ENCODE measurements at regions not wholly inside any gene's neighbourhood (a gene's known extent, or its start where the extent isn't known, plus 50 kb on each side); places are given as distances from the start of the nearest gene placed in this dataset.

GRCh38 chr1:184267747-184268146, 119.1 kb upstream of the C1orf21 start:
- DNase-seq (ENCODE audit: low read depth in 4 of 4, low spot score in 3 of 4), result no peak

DNA sequence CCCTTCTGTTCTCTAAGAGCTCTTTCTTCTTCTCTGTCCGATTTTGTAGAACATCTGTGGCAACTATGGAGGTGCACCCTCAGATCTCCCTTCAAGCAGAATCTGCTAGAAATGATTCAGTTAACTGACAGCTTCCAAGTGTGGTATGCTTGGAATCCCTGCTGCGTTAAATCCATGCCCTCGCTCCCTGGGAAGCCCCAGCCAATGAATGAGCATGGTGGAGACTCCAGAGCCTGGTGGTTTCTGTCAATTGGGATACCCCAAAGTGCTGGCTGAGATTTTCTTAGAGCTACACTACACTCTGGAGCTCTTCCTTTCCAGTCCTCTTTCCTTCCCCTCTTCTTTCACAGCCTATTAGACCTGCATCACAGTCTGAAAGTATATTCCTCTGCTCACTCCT, 116.3 kb upstream of the C1orf21 start:
- DNase-seq (ENCODE audit: low read depth in 4 of 4, low spot score in 3 of 4), result no peak

DNA sequence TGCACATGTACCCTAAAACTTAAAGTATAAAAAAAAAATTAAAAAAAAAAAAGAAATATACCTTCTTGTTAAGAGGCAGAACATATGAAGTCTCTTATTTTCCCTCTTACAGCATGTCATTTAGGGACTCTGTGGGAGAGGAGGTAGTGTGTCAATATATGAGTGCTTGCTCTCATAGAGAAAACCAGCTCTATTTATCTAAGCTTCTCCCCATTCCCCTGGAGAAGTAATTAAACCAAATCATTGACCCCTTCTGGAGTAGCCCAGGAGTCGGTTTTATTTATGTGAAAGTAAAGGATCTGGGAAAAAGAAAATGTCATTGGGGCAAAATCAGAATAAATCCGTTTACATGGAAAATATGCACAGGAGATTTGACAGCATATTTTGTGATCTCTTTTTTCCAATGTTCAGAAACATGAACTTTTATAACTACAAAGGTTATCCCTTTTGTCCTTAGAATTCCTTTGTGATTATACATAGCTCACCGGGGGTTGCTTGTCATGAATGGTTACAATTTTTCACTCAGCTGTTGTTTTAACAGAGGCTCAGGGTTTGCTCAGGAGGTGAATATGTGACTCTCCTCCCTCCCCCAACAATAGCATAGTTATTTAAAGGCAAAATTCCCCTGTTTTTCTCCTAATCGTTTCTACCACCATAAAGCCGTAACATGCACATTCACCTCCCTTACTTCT, 114.5 kb upstream of the C1orf21 start:
- DNase-seq (ENCODE audit: low read depth in 4 of 4, low spot score in 3 of 4), result no peak

DNA sequence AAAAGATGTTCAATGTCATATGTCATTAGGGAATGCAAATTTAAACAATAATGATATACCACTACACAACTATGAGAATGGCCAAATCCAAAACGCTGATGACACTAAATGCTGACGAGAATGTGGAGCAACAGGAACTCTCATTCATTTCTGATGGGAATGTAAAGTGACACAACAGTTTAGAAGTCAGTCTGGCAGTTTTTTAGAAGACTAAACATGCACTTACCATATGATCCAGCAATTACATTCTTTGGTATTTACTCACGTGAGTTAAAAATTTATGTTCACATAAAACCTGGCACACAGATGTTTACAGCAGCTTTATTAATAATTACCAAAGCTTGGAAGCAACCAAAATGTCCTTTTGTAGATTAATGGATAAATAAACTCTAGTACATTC, 110.4 kb upstream of the C1orf21 start:
- no peak for DNase-seq (ENCODE audit: low read depth in 4 of 4, low spot score in 3 of 4)

DNA sequence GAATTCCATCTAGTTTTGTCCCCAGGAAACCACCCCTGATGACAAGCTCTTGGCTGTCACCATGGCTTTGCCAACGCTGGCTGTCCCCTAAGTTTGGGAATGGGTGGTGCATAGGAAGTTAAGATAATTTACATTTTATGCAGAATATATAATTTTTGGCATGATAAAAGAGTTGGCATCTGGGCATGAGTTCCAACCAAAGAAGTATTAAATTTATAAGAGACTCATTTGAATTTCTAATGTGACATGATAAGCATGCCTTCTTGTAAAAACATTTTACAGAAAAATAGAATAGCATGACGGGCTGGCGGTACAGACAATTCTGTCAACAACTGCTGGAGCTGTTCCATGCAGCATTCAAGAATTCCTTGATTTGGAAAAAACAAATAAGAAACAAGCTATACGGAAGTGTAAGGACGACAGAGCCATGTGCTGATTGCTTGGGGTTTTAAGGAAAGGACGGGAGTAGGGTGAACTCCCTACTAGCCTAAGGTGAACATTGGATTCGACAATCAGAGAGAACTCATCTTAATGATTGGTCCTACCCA, 106.8 kb upstream of the C1orf21 start:
- no peak for DNase-seq (ENCODE audit: low read depth in 4 of 4, low spot score in 3 of 4)

- peak in 1 of 4 donors; percentile 14 for DNase-seq (ENCODE audit: low read depth in 4 of 4, low spot score in 3 of 4)
Measured at GRCh38 chr1:184283999-184284398, 102.8 kb upstream of the C1orf21 start.

DNA sequence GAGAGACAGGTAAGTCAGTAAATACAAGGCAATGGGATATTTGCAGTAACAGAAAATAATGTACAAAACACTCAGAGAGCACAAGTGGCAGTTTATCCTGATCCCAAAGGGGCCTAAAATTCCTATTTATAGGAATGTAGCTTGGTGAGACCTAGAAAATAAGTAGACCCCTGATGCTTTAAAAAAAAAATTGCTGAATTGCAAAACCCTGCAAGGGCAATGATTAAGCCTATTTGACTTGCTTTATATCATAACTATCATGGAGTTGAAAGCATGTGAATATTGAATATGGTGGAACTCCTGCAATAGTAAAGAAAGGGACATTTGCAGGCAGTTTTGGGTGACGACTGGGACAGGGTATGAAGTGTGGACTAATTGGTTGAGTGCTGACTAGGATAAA, 101.9 kb upstream of the C1orf21 start:
- DNase-seq (ENCODE audit: low read depth in 4 of 4, low spot score in 3 of 4), result no peak

- DNase-seq (ENCODE audit: low read depth in 4 of 4, low spot score in 3 of 4), result no peak
Measured at GRCh38 chr1:184285401-184286087, 101.3 kb upstream of the C1orf21 start.

DNA sequence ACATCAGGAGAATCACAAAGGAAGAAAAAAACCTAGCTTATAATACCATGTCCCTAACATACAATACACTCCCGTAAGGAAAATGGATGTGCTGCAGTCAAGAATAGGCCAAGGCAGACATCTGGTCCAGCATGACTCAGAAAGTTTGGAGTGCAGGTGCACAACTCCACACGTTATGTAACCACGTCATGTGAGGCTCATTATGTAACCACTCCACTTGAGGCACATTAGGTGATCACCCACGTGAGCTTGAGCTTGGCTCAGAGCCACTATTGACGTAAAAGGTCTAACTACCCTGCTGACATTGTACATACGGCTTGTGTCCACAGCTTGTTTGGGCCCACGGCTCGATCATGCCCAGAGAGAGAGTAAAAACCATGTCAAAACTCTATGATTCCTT, 99.8 kb upstream of the C1orf21 start:
- no peak for DNase-seq (ENCODE audit: low read depth in 4 of 4, low spot score in 3 of 4)

- DNase-seq (ENCODE audit: low read depth in 4 of 4, low spot score in 3 of 4), result no peak
Measured at GRCh38 chr1:184289825-184290550, 96.8 kb upstream of the C1orf21 start.

GRCh38 chr1:184291701-184292100, 95.1 kb upstream of the C1orf21 start:
- no peak for DNase-seq (ENCODE audit: low read depth in 4 of 4, low spot score in 3 of 4)

DNA sequence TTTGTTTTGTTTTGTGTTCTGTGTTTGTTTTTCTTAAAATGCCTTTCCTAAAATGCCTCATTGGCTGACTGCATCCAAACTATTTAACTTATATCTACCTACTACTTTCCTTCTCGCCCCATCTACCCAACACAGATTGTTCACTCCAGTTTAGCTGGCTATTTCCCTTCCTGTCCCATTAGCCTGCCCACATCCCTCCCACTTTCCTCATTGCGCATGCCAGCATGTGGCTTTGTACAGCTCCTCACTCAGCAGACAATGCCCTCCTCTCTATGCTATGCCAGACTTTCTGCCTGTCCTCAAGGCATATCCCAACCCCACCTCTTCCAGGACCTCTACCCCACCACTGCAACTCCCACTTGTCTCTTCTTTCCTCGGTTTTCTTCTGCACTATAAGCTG, 94.7 kb upstream of the C1orf21 start:
- no peak for DNase-seq (ENCODE audit: low read depth in 4 of 4, low spot score in 3 of 4)

DNA sequence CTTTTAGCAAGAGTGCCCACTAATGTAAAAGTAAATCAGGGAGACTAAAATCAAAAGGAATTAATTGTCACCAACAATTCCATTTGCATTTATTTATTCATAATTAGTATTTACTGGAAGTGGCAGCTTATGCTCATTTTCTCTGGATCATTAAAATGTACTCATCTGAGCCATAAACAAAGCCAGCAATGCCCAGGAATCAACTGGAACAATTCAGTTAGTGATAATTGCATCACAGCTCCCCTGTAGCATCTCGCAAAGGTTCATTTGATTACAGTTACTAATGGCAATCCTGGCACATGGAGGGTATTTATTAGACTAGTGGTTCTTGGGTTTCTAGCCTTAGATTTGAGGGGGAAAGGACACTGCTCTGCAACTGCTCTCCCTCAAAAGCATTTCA, 92.7 kb upstream of the C1orf21 start:
- no peak for DNase-seq (ENCODE audit: low read depth in 4 of 4, low spot score in 3 of 4)

DNA sequence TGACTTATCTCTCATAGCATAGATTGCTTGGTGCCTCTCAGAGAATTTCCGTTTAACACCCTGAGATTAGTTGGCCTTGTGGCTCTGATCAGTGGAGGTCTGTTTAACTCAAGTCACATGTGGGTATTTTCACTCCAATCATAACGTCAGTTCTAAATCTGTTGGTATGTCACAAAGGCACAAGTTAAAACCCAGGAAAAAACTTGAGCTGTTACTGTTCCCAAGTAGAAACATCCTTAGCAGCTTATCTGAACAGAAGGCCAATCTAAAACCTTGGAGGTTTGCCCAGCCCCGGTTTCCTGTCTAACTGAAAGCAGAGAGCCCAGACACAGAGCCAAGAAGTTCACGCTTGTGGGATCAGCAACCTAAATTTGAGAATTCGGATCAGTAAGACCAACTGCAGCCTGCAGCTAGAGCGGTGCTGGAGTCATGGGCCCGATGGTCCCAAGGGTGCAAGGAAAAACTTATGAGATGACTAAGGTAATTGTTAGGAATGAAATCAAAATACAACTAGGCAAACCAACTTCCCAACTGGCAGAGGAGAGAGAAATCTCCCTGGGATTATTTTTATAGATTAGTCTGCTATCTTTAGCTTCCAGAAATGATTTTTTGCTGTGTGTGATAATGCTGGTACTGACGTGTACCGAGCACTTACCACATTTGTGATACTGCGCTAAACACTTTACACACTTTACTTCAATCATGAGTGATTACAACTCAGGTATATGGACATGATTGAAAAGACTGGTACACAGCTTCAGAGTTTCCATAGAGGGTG, 90.2 kb upstream of the C1orf21 start:
- peak; percentile 36 to 52 (median 44) for DNase-seq (ENCODE audit: low read depth in 4 of 4, low spot score in 3 of 4)

DNA sequence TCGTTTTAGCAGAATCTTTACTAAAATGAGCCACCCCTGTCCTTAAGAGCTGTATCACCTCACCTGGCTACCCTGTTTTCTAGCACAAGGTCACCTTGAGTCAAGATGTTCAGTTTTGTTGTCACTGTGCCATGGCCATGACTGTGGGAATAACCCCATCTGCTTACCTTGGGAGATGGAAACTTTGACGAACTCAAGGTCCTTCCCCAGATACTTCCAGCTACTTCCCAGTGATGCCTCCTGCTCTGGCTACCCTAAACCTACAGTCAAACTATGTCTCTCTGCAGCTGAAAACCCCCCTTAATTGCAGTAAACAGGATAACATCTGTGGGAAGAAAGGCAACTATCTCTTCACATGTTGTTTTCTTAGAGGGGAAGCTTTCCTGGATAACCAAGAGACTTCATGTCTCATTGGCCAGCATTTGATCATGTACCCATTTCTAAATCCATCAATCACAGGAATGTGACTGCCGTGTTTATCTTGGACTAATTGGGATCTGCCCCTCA, 89.5 kb upstream of the C1orf21 start:
- DNase-seq (ENCODE audit: low read depth in 4 of 4, low spot score in 3 of 4), result no peak

- DNase-seq (ENCODE audit: low read depth in 4 of 4, low spot score in 3 of 4), result no peak
Measured at GRCh38 chr1:184298440-184299405, 88.1 kb upstream of the C1orf21 start.

DNA sequence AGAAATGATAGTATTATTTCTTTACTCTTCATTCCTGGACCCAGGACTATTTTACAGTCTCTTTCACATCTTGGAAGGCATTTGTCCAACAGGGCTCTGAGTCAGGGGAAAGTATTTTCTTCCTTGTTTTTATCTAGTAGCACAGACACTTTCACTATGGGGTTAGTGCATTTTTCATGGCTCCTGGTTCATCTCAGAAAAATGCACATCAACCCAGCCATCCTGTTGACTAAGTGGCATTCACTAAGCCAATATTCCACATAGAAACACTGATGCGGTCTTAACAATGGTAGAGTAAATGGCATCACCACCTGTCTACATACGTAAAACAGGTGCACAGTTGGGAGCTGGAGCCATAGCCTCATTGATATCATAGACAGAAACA, 87.4 kb upstream of the C1orf21 start:
- DNase-seq (ENCODE audit: low read depth in 4 of 4, low spot score in 3 of 4), result no peak

DNA sequence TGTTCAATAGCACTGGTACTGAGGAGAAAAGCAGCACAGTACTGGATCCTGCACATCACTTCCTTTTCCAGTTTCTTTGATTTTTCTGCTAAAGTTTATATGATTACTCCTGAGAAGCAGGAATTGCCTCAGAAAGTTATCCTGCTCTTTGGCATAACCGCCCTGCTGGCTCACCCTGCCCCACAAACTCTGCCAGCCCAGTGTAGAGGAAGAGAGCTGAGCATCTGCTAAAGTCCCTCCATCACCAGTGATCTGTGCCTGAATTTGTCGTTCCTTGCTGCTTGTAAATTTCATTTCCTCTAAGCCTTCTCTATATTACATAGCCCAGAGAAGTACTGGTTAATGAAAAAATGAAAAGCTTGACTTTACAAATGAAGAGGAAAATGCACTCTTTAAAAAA, 87.0 kb upstream of the C1orf21 start:
- no peak for DNase-seq (ENCODE audit: low read depth in 4 of 4, low spot score in 3 of 4)

DNA sequence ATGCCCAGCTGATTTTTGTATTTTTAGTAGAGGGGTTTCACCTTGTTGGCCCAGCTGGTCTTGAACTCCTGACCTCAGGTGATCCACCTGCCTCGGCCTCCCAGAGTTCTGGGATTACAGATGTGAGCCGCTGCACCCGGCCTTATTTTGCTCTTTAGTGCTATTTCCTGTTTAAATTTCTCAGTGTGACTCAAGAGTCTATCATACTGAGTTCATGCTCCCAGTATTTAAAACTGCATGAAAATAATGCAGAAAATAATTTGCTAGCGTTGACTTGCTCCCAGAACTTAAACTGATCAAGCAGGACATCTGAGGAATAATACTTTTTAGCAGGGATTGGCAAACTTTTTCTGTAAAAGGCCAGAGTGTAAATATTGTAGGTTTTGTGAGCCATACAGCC, 86.4 kb upstream of the C1orf21 start:
- DNase-seq (ENCODE audit: low read depth in 4 of 4, low spot score in 3 of 4), result no peak

- no peak for DNase-seq (ENCODE audit: low read depth in 4 of 4, low spot score in 3 of 4)
Measured at GRCh38 chr1:184301227-184301626, 85.6 kb upstream of the C1orf21 start.
